OCI-LY1 (cell line): ENCODE measurements at regions not wholly inside any gene's neighbourhood (a gene's known extent, or its start where the extent isn't known, plus 50 kb on each side); places are given as distances from the start of the nearest gene placed in this dataset.

Experiments used
- EZH2 ChIP-seq: fragments of 200-600 bp; sonication (generic), shearing (Covaris generic); IDR thresholded peaks from 2 replicates; pipeline ENCODE4 v1.8.0; 2017; ENCODE audit warnings: borderline replicate concordance, mixed run types, mild to moderate bottlenecking, antibody characterized with exemption, low read length, moderate library complexity, mixed read lengths
- TF ChIP-seq, protein P1 (sequence below): fragments of 200-600 bp; sonication (generic), shearing (Covaris generic); IDR thresholded peaks from 2 replicates; pipeline ENCODE4 v1.5.1; 2017; ENCODE audit warnings: mild to moderate bottlenecking, antibody characterized with exemption, low read length, moderate library complexity, mixed read lengths

DNA sequence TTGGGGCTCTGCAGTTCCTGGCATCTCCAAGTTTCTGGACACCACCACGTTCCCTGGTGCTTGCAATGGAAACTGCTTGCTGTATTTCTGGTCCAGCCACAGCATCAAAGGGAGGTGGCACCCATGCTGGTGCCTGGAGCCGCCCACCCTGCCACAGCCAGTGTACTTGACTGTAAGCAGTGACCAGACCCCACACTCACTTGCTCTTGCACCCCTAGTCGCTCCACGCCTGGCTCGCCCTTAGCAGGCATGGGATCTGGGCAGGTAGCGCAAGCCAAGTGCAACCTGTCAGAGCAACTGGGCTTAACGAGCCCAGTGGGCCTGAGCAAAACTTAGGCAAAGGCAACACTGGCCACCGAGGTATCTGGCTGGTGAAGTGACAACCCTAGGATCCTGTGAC is 648.2 kb upstream of the PCDH9 start:
- no peak for TF ChIP-seq EZH2
- TF ChIP-seq, protein P1, sequence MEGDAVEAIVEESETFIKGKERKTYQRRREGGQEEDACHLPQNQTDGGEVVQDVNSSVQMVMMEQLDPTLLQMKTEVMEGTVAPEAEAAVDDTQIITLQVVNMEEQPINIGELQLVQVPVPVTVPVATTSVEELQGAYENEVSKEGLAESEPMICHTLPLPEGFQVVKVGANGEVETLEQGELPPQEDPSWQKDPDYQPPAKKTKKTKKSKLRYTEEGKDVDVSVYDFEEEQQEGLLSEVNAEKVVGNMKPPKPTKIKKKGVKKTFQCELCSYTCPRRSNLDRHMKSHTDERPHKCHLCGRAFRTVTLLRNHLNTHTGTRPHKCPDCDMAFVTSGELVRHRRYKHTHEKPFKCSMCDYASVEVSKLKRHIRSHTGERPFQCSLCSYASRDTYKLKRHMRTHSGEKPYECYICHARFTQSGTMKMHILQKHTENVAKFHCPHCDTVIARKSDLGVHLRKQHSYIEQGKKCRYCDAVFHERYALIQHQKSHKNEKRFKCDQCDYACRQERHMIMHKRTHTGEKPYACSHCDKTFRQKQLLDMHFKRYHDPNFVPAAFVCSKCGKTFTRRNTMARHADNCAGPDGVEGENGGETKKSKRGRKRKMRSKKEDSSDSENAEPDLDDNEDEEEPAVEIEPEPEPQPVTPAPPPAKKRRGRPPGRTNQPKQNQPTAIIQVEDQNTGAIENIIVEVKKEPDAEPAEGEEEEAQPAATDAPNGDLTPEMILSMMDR, result no peak
